ENCODE measurements at regions not wholly inside any gene's neighbourhood (a gene's known extent, or its start where the extent isn't known, plus 50 kb on each side); places are given as distances from the start of the nearest gene placed in this dataset.

DNA sequence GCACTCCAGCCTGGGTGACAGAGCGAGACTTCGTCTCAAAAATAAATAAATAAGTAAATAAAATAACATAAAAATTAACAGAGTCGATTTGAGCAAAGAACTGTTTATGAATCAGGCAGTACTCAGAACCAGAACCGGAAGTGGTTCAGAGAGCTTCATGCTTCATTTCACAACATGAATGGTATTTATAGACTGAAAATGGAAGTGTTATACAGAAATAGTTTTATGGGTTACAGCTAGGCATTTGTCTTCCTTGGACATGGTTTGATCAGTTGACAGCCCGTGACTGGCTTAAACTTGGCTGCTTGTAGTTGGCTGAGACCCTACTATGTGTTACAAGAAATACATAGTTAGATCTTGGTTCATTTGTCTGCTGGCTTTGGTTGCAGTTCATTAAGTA, 216.0 kb upstream of the MCTP2 start:
- FAIRE-seq (no peak), DNase-seq (ENCODE audit: low read depth in 1 of 2, low spot score in 2 of 2) (no peak)
- Histone ChIP-seq H3K4me1 (replicated peaks in 1 of 4; ENCODE audit: control insufficient read depth in 3 of 4, insufficient read depth in 4 of 4, low read length in 3 of 4) (no peaks in the 10 kb centered on the region), H2BK12ac (ENCODE audit: low read depth, low read length) (no peak overlapping the region), H3K4ac (replicated peaks; ENCODE audit: insufficient read length, low read depth, low read length) (no peak overlapping the region), H3K18ac (ENCODE audit: extremely low read depth, low read length) (no peak overlapping the region), H2BK20ac (ENCODE audit: low read length) (no peak overlapping the region), H3K27me3 (replicated peaks in 1 of 4; ENCODE audit: control insufficient read depth in 3 of 4, extremely low read depth in 1 of 4, insufficient read depth in 3 of 4, low read length in 3 of 4) (no peaks in the 10 kb centered on the region), H2BK120ac (replicated peaks; ENCODE audit: low read depth, low read length) (no peak overlapping the region), H2AFZ (ENCODE audit: low read length) (no peak overlapping the region), H4K20me1 (replicated peaks in 1 of 2; ENCODE audit: control insufficient read depth in 1 of 2, insufficient read depth in 2 of 2, low read length in 2 of 2) (no peaks in the 10 kb centered on the region), H3K36me3 (ENCODE audit: control insufficient read depth in 2 of 4, insufficient read depth in 4 of 4, low read length in 3 of 4) (no peaks in the 10 kb centered on the region), H3K79me1 (ENCODE audit: low read depth, low read length) (no peaks in the 10 kb centered on the region), H2BK15ac (ENCODE audit: low read length) (no peak overlapping the region), H3K27ac (ENCODE audit: low read depth, low read length) (no peak overlapping the region), H3K23ac (ENCODE audit: insufficient read length) (no peak overlapping the region), H3K23me2 (ENCODE audit: low read depth, low read length) (no peaks in the 10 kb centered on the region), H3K9me3 (ENCODE audit: insufficient read depth in 2 of 2, low read depth in 1 of 2, low read length in 1 of 2) (no peaks in the 10 kb centered on the region), H3K4me3 (ENCODE audit: extremely low read depth in 1 of 4, insufficient read depth in 2 of 4, low read depth in 3 of 4, low read length in 4 of 4) (no peak overlapping the region), H4K91ac (replicated peaks; ENCODE audit: insufficient read length, low read length) (no peak overlapping the region), H3K14ac (ENCODE audit: insufficient read length) (no peak overlapping the region), H4K5ac (ENCODE audit: insufficient read length, low read depth, low read length) (no peak overlapping the region), H2BK5ac (ENCODE audit: low read depth, low read length) (no peak overlapping the region), H2AK5ac (ENCODE audit: low read depth, low read length) (no peak overlapping the region), H3K9ac (replicated peaks in 1 of 4; ENCODE audit: extremely low read depth in 1 of 4, low read depth in 3 of 4, low read length in 3 of 4) (no peak overlapping the region), H4K8ac (ENCODE audit: extremely low read depth, insufficient read depth, low read length) (no peak overlapping the region), H3K56ac (replicated peaks; ENCODE audit: insufficient read length, low read depth, low read length) (no peak overlapping the region), H3K4me2 (ENCODE audit: insufficient read depth in 1 of 2, low read depth in 2 of 2, low read length in 2 of 2) (no peak overlapping the region), H3K79me2 (ENCODE audit: control insufficient read depth in 1 of 2, insufficient read depth in 2 of 2, low read length in 2 of 2) (no peaks in the 10 kb centered on the region)
- 89% methylated on average over 5 of the region's 5 CpGs; no CpG with 5 or more reads in 1 of the 2 experiments for WGBS, 2 experiments (ENCODE audit: extremely low coverage in 1 of 2, insufficient coverage in 1 of 2, insufficient read length in 1 of 2, insufficient replicate concordance in 2 of 2, low coverage in 1 of 2, low lambda C conversion rate in 2 of 2, missing lambda C conversion rate in 1 of 2)
- ChIA-PET POLR2A (ENCODE audit: partially characterized antibody) (no interaction called here), CTCF (ENCODE audit: partially characterized antibody) (interaction anchor here (1.0 to 1.3 kb wide), 2 partner anchors 12 to 17 kb away, joined by 3 to 4 read pairs; no protein-coding TSS in a partner anchor)
- TF ChIP-seq RXRA (IDR thresholded peaks at IDR 0.05; ENCODE audit: insufficient read depth, low read depth, low read length) (no peak), NANOG (IDR thresholded peaks at IDR 0.05; ENCODE audit: insufficient read depth, low read depth, low read length, poor library complexity, severe bottlenecking) (no peak), FOSL1 (IDR thresholded peaks at IDR 0.05; ENCODE audit: insufficient read depth, low read depth, low read length) (no peak), POLR2AphosphoS5 (IDR thresholded peaks at IDR 0.05; ENCODE audit: low read depth, low read length) (no peak), ZNF274 (IDR thresholded peaks at IDR 0.05; ENCODE audit: borderline replicate concordance, extremely low read depth, low read length) (no peak), GTF2F1 (IDR thresholded peaks at IDR 0.05; ENCODE audit: borderline replicate concordance, low read depth, low read length) (no peak), ASH2L (IDR thresholded peaks at IDR 0.05; ENCODE audit: low read length) (no peak), JUND (IDR thresholded peaks at IDR 0.05; ENCODE audit: low read length) (no peak), YY1 (IDR thresholded peaks at IDR 0.05; ENCODE audit: low read depth, low read length) (no peak), TBP (IDR thresholded peaks at IDR 0.05; ENCODE audit: low read depth, low read length) (no peak), KDM4A (IDR thresholded peaks at IDR 0.05; ENCODE audit: low read depth, low read length, severe bottlenecking) (no peak)
- TF ChIP-seq, protein P1, sequence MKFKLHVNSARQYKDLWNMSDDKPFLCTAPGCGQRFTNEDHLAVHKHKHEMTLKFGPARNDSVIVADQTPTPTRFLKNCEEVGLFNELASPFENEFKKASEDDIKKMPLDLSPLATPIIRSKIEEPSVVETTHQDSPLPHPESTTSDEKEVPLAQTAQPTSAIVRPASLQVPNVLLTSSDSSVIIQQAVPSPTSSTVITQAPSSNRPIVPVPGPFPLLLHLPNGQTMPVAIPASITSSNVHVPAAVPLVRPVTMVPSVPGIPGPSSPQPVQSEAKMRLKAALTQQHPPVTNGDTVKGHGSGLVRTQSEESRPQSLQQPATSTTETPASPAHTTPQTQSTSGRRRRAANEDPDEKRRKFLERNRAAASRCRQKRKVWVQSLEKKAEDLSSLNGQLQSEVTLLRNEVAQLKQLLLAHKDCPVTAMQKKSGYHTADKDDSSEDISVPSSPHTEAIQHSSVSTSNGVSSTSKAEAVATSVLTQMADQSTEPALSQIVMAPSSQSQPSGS (IDR thresholded peaks at IDR 0.05; ENCODE audit: low read length): no peak
- TF ChIP-seq, protein P2, sequence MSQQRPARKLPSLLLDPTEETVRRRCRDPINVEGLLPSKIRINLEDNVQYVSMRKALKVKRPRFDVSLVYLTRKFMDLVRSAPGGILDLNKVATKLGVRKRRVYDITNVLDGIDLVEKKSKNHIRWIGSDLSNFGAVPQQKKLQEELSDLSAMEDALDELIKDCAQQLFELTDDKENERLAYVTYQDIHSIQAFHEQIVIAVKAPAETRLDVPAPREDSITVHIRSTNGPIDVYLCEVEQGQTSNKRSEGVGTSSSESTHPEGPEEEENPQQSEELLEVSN (IDR thresholded peaks at IDR 0.05): no peak

All from H1 (cell line).